ENCODE measurements at regions not wholly inside any gene's neighbourhood (a gene's known extent, or its start where the extent isn't known, plus 50 kb on each side); places are given as distances from the start of the nearest gene placed in this dataset.

DNA sequence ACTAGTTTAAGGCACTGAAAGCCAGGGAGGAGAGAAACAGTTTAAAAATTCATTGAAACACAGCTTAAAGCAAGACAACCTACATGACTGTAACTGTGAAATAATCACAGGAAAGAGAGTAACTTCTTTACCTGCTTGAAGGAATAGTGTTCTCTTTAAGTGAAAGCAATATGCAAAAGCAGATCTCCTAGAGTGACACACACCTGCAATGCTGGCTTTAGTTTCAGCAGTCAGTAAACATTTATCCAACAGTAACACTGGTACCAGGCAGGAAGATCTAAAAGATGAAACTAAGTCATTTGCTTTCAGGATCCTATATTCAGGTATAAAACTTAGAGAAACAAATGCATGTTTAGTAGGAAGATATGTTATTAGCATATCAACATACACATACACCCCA is 85.3 kb upstream of the PPM1H start:
- TF ChIP-seq, protein P1, sequence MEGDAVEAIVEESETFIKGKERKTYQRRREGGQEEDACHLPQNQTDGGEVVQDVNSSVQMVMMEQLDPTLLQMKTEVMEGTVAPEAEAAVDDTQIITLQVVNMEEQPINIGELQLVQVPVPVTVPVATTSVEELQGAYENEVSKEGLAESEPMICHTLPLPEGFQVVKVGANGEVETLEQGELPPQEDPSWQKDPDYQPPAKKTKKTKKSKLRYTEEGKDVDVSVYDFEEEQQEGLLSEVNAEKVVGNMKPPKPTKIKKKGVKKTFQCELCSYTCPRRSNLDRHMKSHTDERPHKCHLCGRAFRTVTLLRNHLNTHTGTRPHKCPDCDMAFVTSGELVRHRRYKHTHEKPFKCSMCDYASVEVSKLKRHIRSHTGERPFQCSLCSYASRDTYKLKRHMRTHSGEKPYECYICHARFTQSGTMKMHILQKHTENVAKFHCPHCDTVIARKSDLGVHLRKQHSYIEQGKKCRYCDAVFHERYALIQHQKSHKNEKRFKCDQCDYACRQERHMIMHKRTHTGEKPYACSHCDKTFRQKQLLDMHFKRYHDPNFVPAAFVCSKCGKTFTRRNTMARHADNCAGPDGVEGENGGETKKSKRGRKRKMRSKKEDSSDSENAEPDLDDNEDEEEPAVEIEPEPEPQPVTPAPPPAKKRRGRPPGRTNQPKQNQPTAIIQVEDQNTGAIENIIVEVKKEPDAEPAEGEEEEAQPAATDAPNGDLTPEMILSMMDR (IDR thresholded peaks at IDR 0.05), result no peak
- TF ChIP-seq POLR2A (IDR thresholded peaks at IDR 0.05), result no peak
